ENCODE measurements at regions not wholly inside any gene's neighbourhood (a gene's known extent, or its start where the extent isn't known, plus 50 kb on each side); places are given as distances from the start of the nearest gene placed in this dataset.

GRCh38 chr5:133741818-133742355 lies 129.5 kb upstream of the FSTL4 start:
- no peak for TF ChIP-seq CTCF (IDR thresholded peaks at IDR 0.05)
- no peak overlapping the region for H3K27ac Mint-ChIP-seq
- H3K9me3 Mint-ChIP-seq, result no peaks in the 10 kb centered on the region
- no peak for DNase-seq
- H3K4me3 Mint-ChIP-seq, result no peak overlapping the region
- H3K4me1 Mint-ChIP-seq (ENCODE audit: low read depth), result peaks cover 8% of the 10 kb centered on the region; the same call in 1 of the 2 replicates
- peaks cover 26% of the 10 kb centered on the region for H3K27me3 Mint-ChIP-seq (ENCODE audit: insufficient read depth)
- H3K36me3 Mint-ChIP-seq (ENCODE audit: low read depth), result no peaks in the 10 kb centered on the region

GRCh38 chr5:133741396-133741795 lies 129.1 kb upstream of the FSTL4 start:
- H3K27ac Mint-ChIP-seq, result no peak overlapping the region

GRCh38 chr5:133739181-133739780 lies 126.9 kb upstream of the FSTL4 start:
- Mint-ChIP-seq H3K4me3 (no peak overlapping the region), H3K27ac (no peak overlapping the region), H3K36me3 (ENCODE audit: low read depth) (no peaks in the 10 kb centered on the region), H3K4me1 (ENCODE audit: low read depth) (peaks cover 23% of the 10 kb centered on the region), H3K27me3 (ENCODE audit: insufficient read depth) (peaks cover 22% of the 10 kb centered on the region), H3K9me3 (peaks cover 5% of the 10 kb centered on the region; the same call in 1 of the 2 replicates)
- TF ChIP-seq CTCF (IDR thresholded peaks at IDR 0.05), result no peak
- no peak for DNase-seq

More at GRCh38 chr5:133741396-133741795, 129.1 kb upstream of the FSTL4 start:
- DNase-seq, result no peak
- H3K4me1 Mint-ChIP-seq (ENCODE audit: low read depth), result peaks cover 8% of the 10 kb centered on the region; the same call in 1 of the 2 replicates
- no peak for TF ChIP-seq CTCF (IDR thresholded peaks at IDR 0.05)
- no peaks in the 10 kb centered on the region for H3K36me3 Mint-ChIP-seq (ENCODE audit: low read depth)
- H3K4me3 Mint-ChIP-seq, result no peak overlapping the region
- peaks cover 26% of the 10 kb centered on the region for H3K27me3 Mint-ChIP-seq (ENCODE audit: insufficient read depth)
- H3K9me3 Mint-ChIP-seq, result no peaks in the 10 kb centered on the region

GRCh38 chr5:133738271-133738670 lies 125.9 kb upstream of the FSTL4 start:
- no peak for DNase-seq

GRCh38 chr5:133736512-133736911 lies 124.2 kb upstream of the FSTL4 start:
- no peak for TF ChIP-seq CTCF (IDR thresholded peaks at IDR 0.05)
- no peak for DNase-seq
- peaks cover 23% of the 10 kb centered on the region for H3K4me1 Mint-ChIP-seq (ENCODE audit: low read depth)
- no peaks in the 10 kb centered on the region for H3K36me3 Mint-ChIP-seq (ENCODE audit: low read depth)
- no peak overlapping the region for H3K4me3 Mint-ChIP-seq
- peaks cover 10% of the 10 kb centered on the region for H3K27me3 Mint-ChIP-seq (ENCODE audit: insufficient read depth)
- peaks cover 5% of the 10 kb centered on the region; the same call in 1 of the 2 replicates for H3K9me3 Mint-ChIP-seq
- H3K27ac Mint-ChIP-seq, result no peak overlapping the region

More at GRCh38 chr5:133738271-133738670, 125.9 kb upstream of the FSTL4 start:
- TF ChIP-seq CTCF (IDR thresholded peaks at IDR 0.05), result no peak
- Mint-ChIP-seq H3K36me3 (ENCODE audit: low read depth) (no peaks in the 10 kb centered on the region), H3K27me3 (ENCODE audit: insufficient read depth) (peaks cover 15% of the 10 kb centered on the region), H3K9me3 (peaks cover 5% of the 10 kb centered on the region; the same call in 1 of the 2 replicates), H3K4me1 (ENCODE audit: low read depth) (peaks cover 23% of the 10 kb centered on the region), H3K4me3 (no peak overlapping the region), H3K27ac (no peak overlapping the region)
